Dedifferentiated amniotic fluid mesenchymal stem cell (primary cell): ENCODE measurements at regions not wholly inside any gene's neighbourhood (a gene's known extent, or its start where the extent isn't known, plus 50 kb on each side); places are given as distances from the start of the nearest gene placed in this dataset.
"Not testable (repeated sequence)": the region's sequence is repeated elsewhere in the genome, so short reads cannot be mapped to it uniquely, and the experiment has no call there.

Experiments
- DNase-seq: peaks from one replicate; pipeline ENCODE4 v3.0.0-alpha.2; 2016; ENCODE audit errors: extremely low spot score

GRCh38 chr14:106044515-106044914 lies 518.1 kb downstream of the TMEM121 start:
- DNase-seq, result no peak

- no peak for DNase-seq
Measured at GRCh38 chr14:106044949-106045596, 518.7 kb downstream of the TMEM121 start.

GRCh38 chr14:106051796-106052195 lies 525.4 kb downstream of the TMEM121 start:
- no peak for DNase-seq

- DNase-seq, result peak; percentile 8
Measured at GRCh38 chr14:106055289-106055688, 528.9 kb downstream of the TMEM121 start.

GRCh38 chr14:106058342-106058741 lies 532.0 kb downstream of the TMEM121 start:
- DNase-seq, result peak; percentile 4

GRCh38 chr14:106060276-106060975 lies 534.0 kb downstream of the TMEM121 start:
- peak; percentile 13 for DNase-seq

GRCh38 chr14:106061877-106062500 lies 535.6 kb downstream of the TMEM121 start:
- DNase-seq, result not testable (repeated sequence)

GRCh38 chr14:106062502-106063272 lies 536.3 kb downstream of the TMEM121 start:
- DNase-seq, result no peak

- peak; percentile 9 for DNase-seq
Measured at GRCh38 chr14:106067935-106068334, 541.6 kb downstream of the TMEM121 start.

- DNase-seq, result peak; percentile 4
Measured at GRCh38 chr14:106069804-106070625, 543.6 kb downstream of the TMEM121 start.

- no peak for DNase-seq
Measured at GRCh38 chr14:106080922-106081321, 554.5 kb downstream of the TMEM121 start.

GRCh38 chr14:106081721-106082120 lies 555.3 kb downstream of the TMEM121 start:
- DNase-seq, result not testable (repeated sequence)

- DNase-seq, result no peak
Measured at GRCh38 chr14:106083082-106083481, 556.7 kb downstream of the TMEM121 start.

- DNase-seq, result no peak
Measured at GRCh38 chr14:106087837-106088236, 561.5 kb downstream of the TMEM121 start.

- not testable (repeated sequence) for DNase-seq
Measured at GRCh38 chr14:106088860-106089259, 562.5 kb downstream of the TMEM121 start.

- no peak for DNase-seq
Measured at GRCh38 chr14:106094654-106095189, 568.3 kb downstream of the TMEM121 start.

GRCh38 chr14:106107703-106108102 lies 581.3 kb downstream of the TMEM121 start:
- no peak for DNase-seq

- no peak for DNase-seq
Measured at GRCh38 chr14:106109337-106109736, 583.0 kb downstream of the TMEM121 start.

GRCh38 chr14:106115401-106115800 lies 589.0 kb downstream of the TMEM121 start:
- DNase-seq, result no peak

GRCh38 chr14:106116339-106116930 lies 590.1 kb downstream of the TMEM121 start:
- not testable (repeated sequence) for DNase-seq

- no peak for DNase-seq
Measured at GRCh38 chr14:106120101-106120500, 593.7 kb downstream of the TMEM121 start.
